Activated T-helper 2 cell treated with anti-CD3 and anti-CD28 coated beads, Interferon-gamma antibody, Interleukin-2, Interleukin-4, amounts not matched to agents 10 μg/mL and 5 μg/mL and 100 μg/mL, durations not matched to agents 14 hours and 24 hours and 36 hours (primary cell): ENCODE measurements at regions not wholly inside any gene's neighbourhood (a gene's known extent, or its start where the extent isn't known, plus 50 kb on each side); places are given as distances from the start of the nearest gene placed in this dataset.
"Not testable (repeated sequence)": the region's sequence is repeated elsewhere in the genome, so short reads cannot be mapped to it uniquely, and the experiment has no call there.

Experiments used
- DNase-seq: peaks from one replicate; pipeline ENCODE4 v3.0.0; 2021; ENCODE audit warnings: low spot score
- H3K27ac Mint-ChIP-seq: one replicate; pipeline ENCODE4 v1.8.0; 2021; ENCODE audit warnings: mixed read lengths
- H3K27me3 Mint-ChIP-seq: one replicate; pipeline ENCODE4 v1.8.0; 2021; ENCODE audit warnings: low read depth, mixed read lengths
- H3K36me3 Mint-ChIP-seq: one replicate; pipeline ENCODE4 v1.8.0; 2021; ENCODE audit warnings: low read depth, mixed read lengths
- H3K4me1 Mint-ChIP-seq: one replicate; pipeline ENCODE4 v1.8.0; 2021; ENCODE audit warnings: low read depth, mixed read lengths
- H3K4me3 Mint-ChIP-seq: one replicate; pipeline ENCODE4 v1.8.0; 2021; ENCODE audit warnings: low read depth, mild to moderate bottlenecking, moderate library complexity, mixed read lengths
- H3K9me3 Mint-ChIP-seq: one replicate; pipeline ENCODE4 v1.8.0; 2021; ENCODE audit warnings: mixed read lengths
- intact Hi-C: fragments of 100-400 bp; cut with micrococcal nuclease; formaldehyde crosslinking; loops from one replicate; pipeline ENCODE4 v1.15.1; 2023

- Mint-ChIP-seq H3K36me3 (no peaks in the 10 kb centered on the region), H3K9me3 (no peaks in the 10 kb centered on the region)
Measured at GRCh38 chr5:102654559-102655349, 100.4 kb upstream of the PAM start.

GRCh38 chr5:102659151-102659550 lies 96.0 kb upstream of the PAM start:
- intact Hi-C loops = no loop called here
- H3K27me3 Mint-ChIP-seq = no peaks in the 10 kb centered on the region
- H3K27ac Mint-ChIP-seq = no peak overlapping the region
- H3K9me3 Mint-ChIP-seq = no peaks in the 10 kb centered on the region
- no peaks in the 10 kb centered on the region for H3K36me3 Mint-ChIP-seq
- H3K4me1 Mint-ChIP-seq = no peaks in the 10 kb centered on the region
- H3K4me3 Mint-ChIP-seq = no peak overlapping the region
- DNase-seq = no peak

More at GRCh38 chr5:102654559-102655349, 100.4 kb upstream of the PAM start:
- Mint-ChIP-seq H3K4me3 (no peak overlapping the region), H3K4me1 (no peaks in the 10 kb centered on the region), H3K27me3 (peaks cover 9% of the 10 kb centered on the region), H3K27ac (no peak overlapping the region)
- intact Hi-C loops = no loop called here
- DNase-seq = no peak

GRCh38 chr5:102660111-102660510 lies 95.0 kb upstream of the PAM start:
- H3K9me3 Mint-ChIP-seq = no peaks in the 10 kb centered on the region
- intact Hi-C loops = no loop called here
- DNase-seq = no peak
- no peaks in the 10 kb centered on the region for H3K27me3 Mint-ChIP-seq
- no peak overlapping the region for H3K4me3 Mint-ChIP-seq
- H3K4me1 Mint-ChIP-seq = no peaks in the 10 kb centered on the region
- H3K27ac Mint-ChIP-seq = no peak overlapping the region
- no peaks in the 10 kb centered on the region for H3K36me3 Mint-ChIP-seq

GRCh38 chr5:102663749-102664530 lies 91.2 kb upstream of the PAM start:
- Mint-ChIP-seq H3K9me3 (no peaks in the 10 kb centered on the region), H3K4me3 (no peak overlapping the region), H3K4me1 (no peaks in the 10 kb centered on the region), H3K27me3 (no peaks in the 10 kb centered on the region), H3K36me3 (no peaks in the 10 kb centered on the region), H3K27ac (no peak overlapping the region)
- intact Hi-C loops = no loop called here
- no peak for DNase-seq

GRCh38 chr5:102664616-102665335 lies 90.3 kb upstream of the PAM start:
- no peak for DNase-seq
- H3K4me1 Mint-ChIP-seq = no peaks in the 10 kb centered on the region
- H3K4me3 Mint-ChIP-seq = no peak overlapping the region
- H3K9me3 Mint-ChIP-seq = no peaks in the 10 kb centered on the region
- no peaks in the 10 kb centered on the region for H3K36me3 Mint-ChIP-seq
- intact Hi-C loops = no loop called here
- no peaks in the 10 kb centered on the region for H3K27me3 Mint-ChIP-seq
- H3K27ac Mint-ChIP-seq = no peak overlapping the region

- DNase-seq = no peak
- Mint-ChIP-seq H3K4me1 (no peaks in the 10 kb centered on the region), H3K27ac (no peak overlapping the region), H3K36me3 (no peaks in the 10 kb centered on the region), H3K27me3 (peaks cover 3% of the 10 kb centered on the region), H3K4me3 (no peak overlapping the region), H3K9me3 (no peaks in the 10 kb centered on the region)
- intact Hi-C loops = no loop called here
Measured at GRCh38 chr5:102666164-102666946, 88.8 kb upstream of the PAM start.

- no peaks in the 10 kb centered on the region for H3K36me3 Mint-ChIP-seq
- peaks cover 3% of the 10 kb centered on the region for H3K27me3 Mint-ChIP-seq
- intact Hi-C loops = no loop called here
- H3K4me3 Mint-ChIP-seq = no peak overlapping the region
- no peaks in the 10 kb centered on the region for H3K9me3 Mint-ChIP-seq
- H3K4me1 Mint-ChIP-seq = no peaks in the 10 kb centered on the region
- no peak overlapping the region for H3K27ac Mint-ChIP-seq
- DNase-seq = no peak
Measured at GRCh38 chr5:102668220-102668932, 86.7 kb upstream of the PAM start.

GRCh38 chr5:102670224-102670836 lies 84.8 kb upstream of the PAM start:
- intact Hi-C loops = no loop called here
- Mint-ChIP-seq H3K27me3 (peaks cover 3% of the 10 kb centered on the region), H3K4me3 (no peak overlapping the region), H3K9me3 (no peaks in the 10 kb centered on the region), H3K4me1 (no peaks in the 10 kb centered on the region), H3K27ac (no peak overlapping the region), H3K36me3 (no peaks in the 10 kb centered on the region)
- no peak for DNase-seq

GRCh38 chr5:102671033-102671734 lies 83.9 kb upstream of the PAM start:
- H3K27ac Mint-ChIP-seq, H3K27me3 Mint-ChIP-seq, intact Hi-C loops, H3K4me3 Mint-ChIP-seq, H3K9me3 Mint-ChIP-seq, DNase-seq, H3K4me1 Mint-ChIP-seq, H3K36me3 Mint-ChIP-seq: not testable (repeated sequence)

GRCh38 chr5:102678267-102679058 lies 76.6 kb upstream of the PAM start:
- no peaks in the 10 kb centered on the region for H3K36me3 Mint-ChIP-seq
- no peak overlapping the region for H3K27ac Mint-ChIP-seq
- H3K27me3 Mint-ChIP-seq = peaks cover 8% of the 10 kb centered on the region
- no peaks in the 10 kb centered on the region for H3K9me3 Mint-ChIP-seq
- H3K4me1 Mint-ChIP-seq = no peaks in the 10 kb centered on the region
- H3K4me3 Mint-ChIP-seq = no peak overlapping the region
- intact Hi-C loops = no loop called here
- no peak for DNase-seq
